Stimulated activated CD4-positive, alpha-beta T cell treated with anti-CD3 and anti-CD28 coated beads, Interleukin-2, amount 100 ng/mL, for 24 hours (primary cell): ENCODE measurements at regions not wholly inside any gene's neighbourhood (a gene's known extent, or its start where the extent isn't known, plus 50 kb on each side); places are given as distances from the start of the nearest gene placed in this dataset.

ENCODE experiments used
- DNase-seq, 2 donors: peaks; one replicate each; pipeline ENCODE4 v3.0.0-alpha.2; 2020

DNA sequence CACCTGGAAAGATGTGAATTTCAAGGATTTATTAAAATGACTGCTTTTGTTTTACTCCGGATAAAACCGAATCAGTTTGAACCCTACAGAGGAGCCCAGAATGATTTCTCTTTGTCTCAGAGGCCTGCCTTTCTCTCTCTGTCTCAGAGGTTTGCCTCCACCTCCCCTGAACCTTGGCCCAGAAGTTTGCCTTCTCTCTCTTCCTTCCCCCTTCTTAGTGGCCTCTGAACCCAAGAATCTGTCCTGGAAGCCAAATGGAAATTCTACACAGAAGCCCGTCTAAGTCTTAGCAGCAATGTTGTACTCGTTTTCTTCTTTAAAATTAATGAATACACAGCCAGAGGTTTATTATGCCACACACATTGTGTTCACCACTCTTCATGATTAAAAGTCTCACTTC is 200.7 kb downstream of the SOCS6 start:
- no peak for DNase-seq

DNA sequence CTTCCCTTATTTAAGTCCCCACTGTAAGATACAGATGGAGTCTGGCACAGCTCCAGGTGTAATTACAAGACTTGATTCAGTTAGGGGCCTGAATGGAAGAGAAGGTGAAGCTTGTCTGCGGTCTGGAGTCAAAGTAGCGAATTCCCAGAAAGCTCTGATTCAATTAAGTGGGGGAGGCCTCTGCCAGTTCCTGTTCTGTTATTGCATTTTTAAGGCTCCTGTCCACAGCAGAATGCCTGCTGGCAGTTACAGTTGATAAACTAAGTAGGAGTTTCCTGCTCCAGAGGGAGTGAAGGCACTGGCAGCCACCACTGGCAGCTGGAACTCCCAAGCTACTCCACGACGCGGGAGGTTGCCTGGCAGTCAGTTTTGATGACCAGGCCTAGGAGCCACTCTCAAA is 181.1 kb downstream of the SOCS6 start:
- no peak for DNase-seq

GRCh38 chr18:70468861-70469547 is 180.2 kb downstream of the SOCS6 start:
- DNase-seq: no peak

DNA sequence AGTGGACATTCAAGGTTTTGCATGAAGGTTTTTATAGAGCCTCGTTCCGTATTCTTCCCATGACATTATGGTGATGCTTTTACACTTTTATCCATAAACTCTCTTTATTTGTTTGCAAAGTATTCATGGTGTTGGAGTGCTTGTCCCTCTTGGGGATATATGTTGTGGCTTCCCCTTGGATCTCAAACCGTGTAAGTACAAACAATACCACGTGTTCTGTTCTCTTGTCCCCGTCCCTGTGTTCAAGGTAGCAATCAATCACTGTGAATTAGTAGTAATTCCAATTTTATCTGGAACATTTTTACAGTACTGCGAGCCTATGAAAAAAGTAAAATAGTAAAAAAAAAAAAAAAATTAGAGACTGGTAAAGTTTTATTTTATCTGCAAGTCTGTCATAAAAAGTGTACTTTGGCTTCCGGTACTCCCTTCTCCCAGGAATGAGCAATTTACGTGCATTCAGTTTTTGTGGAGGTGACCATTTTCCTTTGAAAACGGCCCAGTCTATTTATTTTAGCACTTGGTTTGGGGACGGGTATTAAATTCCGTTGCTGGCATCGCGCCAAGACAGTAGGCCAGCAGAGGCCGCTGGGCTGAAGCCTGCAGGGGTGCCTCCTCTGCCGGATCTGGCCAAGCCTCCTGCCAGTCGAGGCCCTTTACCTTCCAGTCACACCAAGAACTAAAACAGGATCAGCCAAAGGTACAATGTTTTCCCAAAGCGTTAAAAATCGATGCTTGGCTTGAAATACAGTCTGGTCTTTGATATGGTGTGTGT is 175.7 kb downstream of the SOCS6 start:
- peak; percentile 30 to 49 for DNase-seq

- no peak for DNase-seq
These were observed 174.2 kb downstream of the SOCS6 start for GRCh38 chr18:70463085-70463484.

DNA sequence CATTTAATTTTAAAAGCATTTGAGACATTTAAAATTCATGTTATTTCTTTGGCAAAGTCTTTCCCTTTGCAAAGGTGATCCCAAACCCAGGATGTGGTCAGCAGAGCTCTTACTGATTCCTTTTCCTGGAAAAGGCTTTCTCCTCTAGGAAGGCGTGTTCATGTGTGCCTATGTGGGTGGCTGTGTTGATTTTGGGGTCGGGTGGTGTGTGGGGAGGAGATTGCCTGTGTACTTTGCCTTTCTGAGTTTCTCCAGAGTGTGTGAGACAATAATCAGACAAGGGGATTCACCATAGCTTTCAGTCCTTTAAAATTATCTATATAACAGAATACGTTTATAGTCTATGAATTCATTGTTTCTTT is 173.2 kb downstream of the SOCS6 start:
- no peak for DNase-seq

DNA sequence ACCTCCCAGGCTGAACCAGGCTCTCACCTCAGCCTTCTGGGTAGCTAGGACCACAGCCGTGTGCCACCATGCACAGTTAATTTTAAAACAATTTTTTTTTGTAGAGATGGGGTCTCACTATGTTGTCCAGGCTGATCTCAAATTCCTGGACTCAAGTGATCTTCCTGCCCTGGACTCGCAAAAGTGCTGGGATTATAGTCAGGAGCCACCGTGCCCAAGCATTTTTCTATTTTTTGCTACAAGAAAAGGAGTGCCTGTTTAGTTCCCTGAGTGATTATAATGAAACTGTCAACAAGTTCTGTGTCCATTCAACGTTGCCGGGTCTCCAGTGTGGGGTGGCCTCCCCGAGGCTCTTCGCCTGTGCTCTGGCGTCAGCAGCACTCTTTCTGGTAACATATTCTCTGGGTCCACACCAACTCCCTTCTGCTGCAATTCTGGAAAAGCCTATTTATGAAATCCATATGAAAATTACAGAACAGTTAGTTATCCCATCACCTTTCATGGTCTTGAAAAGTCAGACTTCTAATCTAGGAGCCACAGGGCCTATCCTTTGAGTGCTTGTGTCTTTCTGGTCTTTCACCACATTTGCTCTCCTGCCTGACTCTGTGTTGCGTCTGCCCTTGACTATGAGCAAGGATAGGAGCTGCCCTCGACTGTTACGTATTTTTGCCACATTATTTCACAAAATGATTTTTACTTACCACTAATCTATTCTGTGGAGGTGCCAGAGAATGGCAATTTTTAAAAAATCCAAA is 172.7 kb downstream of the SOCS6 start:
- no peak for DNase-seq

- no peak for DNase-seq
These were observed 170.9 kb downstream of the SOCS6 start for GRCh38 chr18:70459731-70460130.

GRCh38 chr18:70459251-70459650 is 170.4 kb downstream of the SOCS6 start:
- DNase-seq: no peak

DNA sequence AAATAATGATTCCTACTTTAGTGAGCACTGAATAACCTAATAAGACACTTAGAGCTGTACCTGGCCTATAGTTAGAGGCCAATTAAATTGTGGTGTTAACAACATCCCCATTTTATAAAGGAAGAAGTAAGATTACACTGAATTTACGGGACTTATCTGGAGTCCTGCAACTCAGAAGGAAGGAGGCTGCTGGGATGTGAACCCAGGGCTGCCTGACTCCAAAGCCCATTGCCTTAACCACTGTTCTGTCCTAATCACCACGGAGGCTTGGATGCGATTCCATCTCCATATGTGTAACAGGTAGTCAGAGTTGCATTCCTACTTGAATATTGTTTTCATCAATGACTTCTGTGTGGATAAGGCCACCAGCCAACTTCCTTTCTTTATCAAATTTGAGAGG is 168.9 kb downstream of the SOCS6 start:
- no peak for DNase-seq

GRCh38 chr18:70457223-70457622 is 168.4 kb downstream of the SOCS6 start:
- no peak for DNase-seq

GRCh38 chr18:70456376-70456775 is 167.5 kb downstream of the SOCS6 start:
- DNase-seq: no peak

- no peak for DNase-seq
These were observed 166.9 kb downstream of the SOCS6 start for GRCh38 chr18:70455731-70456130.

GRCh38 chr18:70454704-70455322 is 166.0 kb downstream of the SOCS6 start:
- peak; percentile 10 to 26 for DNase-seq

DNA sequence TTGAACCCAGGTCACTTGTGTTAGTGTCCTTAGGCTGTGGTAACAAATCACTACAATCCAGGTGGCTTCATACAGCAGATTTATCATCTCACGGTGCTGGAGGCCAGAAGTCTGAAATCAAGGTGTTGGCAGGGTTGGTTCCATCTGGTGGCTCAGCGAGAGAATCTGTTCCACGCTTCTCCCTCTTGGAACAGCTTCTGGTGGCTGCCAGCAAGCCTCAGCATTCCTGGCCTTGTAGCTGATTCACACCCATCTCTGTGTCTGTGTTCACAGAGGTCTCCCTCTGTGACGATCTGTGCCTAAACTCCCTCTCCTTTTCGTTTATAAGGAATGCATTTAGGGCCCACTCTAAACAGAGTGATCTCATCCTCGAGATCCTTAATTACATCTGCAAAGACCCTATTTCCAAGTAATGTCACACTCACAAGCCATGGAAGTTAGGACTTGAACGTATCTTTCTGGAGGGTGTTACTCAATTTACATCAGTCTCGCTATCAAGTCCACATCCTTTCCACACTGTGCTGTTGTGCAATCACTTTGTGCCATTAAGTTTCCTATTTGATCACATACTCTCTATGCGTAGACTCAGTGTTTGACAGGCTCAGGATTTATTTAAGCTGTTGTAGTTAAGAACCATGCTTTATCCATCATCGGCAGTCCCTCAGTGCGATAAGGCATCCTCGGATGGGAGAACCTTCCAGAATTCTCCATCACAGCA is 164.4 kb downstream of the SOCS6 start:
- no peak for DNase-seq

DNA sequence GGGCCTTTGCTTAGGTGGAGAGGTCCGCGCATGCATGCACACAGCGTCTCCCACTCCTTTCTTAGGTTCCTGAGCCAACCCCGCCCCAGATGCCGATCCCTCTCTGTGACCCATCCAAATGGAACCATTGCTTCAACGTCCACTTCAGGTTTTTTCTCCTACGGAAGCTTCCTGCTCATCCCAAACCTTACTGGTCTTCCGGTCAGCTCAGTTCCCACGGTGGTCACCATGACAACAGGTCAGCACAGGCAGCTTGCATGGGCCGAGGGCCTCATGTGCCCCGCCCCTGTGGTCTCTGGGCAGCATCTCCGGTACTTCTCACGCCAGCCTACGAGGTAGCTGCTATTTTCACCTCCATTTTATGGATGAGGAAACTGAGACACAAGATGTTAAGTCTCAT is 163.7 kb downstream of the SOCS6 start:
- DNase-seq: no peak

- no peak for DNase-seq
These were observed 161.8 kb downstream of the SOCS6 start for GRCh38 chr18:70450426-70451253.

- DNase-seq: no peak
These were observed 159.7 kb downstream of the SOCS6 start for GRCh38 chr18:70448588-70448987.

- no peak for DNase-seq
These were observed 157.2 kb downstream of the SOCS6 start for GRCh38 chr18:70446063-70446462.

GRCh38 chr18:70442933-70443332 is 154.1 kb downstream of the SOCS6 start:
- DNase-seq: no peak

DNA sequence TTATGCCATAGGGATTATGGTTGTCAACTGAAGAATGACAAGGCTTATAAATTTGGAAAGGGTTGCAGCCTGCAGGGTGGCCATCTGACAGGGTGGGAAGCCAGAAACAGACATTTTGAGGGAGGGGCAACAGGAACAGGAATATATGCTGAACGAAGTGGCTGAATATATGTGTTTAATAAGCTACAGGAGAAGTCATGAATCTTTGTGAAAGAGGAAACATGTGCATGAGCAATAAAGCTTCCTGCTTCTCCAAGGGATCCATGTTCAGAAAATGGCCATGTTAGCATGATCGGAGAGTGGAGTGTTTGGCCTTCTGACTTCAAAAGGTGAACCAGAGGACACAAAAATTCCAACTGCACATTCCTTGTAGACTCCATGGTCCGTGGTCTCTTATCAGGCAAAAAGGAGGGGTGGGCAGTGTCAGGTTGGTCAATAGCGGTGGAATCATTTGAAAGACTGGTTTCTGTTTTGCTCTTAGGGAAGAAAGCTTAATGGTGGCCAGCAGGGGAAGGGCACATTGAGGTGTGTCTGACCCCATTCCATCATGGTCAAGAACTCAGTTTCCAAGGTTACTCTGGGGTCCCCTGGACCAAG is 144.1 kb downstream of the SOCS6 start:
- no peak for DNase-seq
